ENCODE measurements at regions not wholly inside any gene's neighbourhood (a gene's known extent, or its start where the extent isn't known, plus 50 kb on each side); places are given as distances from the start of the nearest gene placed in this dataset.

DNA sequence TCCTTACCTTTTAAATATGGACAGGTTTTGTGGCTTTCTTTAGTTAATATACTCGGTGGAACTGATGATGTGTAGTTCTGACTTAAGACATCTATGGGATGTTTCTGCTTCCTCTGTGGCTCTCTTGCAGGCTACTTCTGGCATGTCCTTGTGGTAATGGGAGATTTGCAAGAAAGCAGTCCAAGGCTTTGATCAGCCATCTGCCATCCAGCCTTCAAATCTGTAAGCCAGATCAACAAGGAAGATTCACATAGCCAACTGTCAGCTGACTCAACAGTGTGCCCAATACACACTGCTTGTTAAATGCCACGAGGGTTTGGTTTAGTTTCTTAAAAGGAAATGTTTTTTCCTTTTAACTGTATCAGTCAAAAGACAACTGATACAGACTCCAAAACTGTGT lies 722.2 kb upstream of the CHRM3 start:
- no peak overlapping the region for H3K4me3 ChIP-seq (replicated peaks in 1 of 2; ENCODE audit: low read depth in 2 of 2, low read length in 2 of 2)
- TF ChIP-seq, protein P1, sequence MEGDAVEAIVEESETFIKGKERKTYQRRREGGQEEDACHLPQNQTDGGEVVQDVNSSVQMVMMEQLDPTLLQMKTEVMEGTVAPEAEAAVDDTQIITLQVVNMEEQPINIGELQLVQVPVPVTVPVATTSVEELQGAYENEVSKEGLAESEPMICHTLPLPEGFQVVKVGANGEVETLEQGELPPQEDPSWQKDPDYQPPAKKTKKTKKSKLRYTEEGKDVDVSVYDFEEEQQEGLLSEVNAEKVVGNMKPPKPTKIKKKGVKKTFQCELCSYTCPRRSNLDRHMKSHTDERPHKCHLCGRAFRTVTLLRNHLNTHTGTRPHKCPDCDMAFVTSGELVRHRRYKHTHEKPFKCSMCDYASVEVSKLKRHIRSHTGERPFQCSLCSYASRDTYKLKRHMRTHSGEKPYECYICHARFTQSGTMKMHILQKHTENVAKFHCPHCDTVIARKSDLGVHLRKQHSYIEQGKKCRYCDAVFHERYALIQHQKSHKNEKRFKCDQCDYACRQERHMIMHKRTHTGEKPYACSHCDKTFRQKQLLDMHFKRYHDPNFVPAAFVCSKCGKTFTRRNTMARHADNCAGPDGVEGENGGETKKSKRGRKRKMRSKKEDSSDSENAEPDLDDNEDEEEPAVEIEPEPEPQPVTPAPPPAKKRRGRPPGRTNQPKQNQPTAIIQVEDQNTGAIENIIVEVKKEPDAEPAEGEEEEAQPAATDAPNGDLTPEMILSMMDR (IDR thresholded peaks at IDR 0.05; ENCODE audit: low read depth, low read length), result no peak
- no peak for DNase-seq (ENCODE audit: low read depth in 2 of 2)

DNA sequence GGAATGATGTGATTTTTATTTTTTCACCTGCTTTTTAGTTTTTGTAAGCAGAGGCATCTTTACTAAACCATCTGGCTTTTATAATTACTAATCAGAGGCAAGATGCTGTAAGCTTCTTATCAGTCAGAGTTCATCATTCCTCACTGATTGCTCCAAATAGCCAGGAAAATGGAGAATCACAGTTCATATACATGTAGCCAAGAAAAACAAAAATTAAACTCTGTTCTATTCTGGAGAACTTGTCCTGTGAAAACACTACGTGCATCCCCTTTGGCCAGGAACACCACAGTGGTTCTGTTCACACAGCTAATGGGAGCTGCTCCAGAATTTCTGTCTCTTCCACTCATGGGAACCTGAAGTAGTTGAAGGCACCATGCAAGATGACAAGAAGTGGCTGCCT lies 725.5 kb upstream of the CHRM3 start:
- TF ChIP-seq, protein P1 (IDR thresholded peaks at IDR 0.05; ENCODE audit: low read depth, low read length), result no peak
- H3K4me3 ChIP-seq (replicated peaks in 1 of 2; ENCODE audit: low read depth in 2 of 2, low read length in 2 of 2), result no peak overlapping the region
- DNase-seq (ENCODE audit: low read depth in 2 of 2), result peak in 1 of 2 donors; percentile 55

DNA sequence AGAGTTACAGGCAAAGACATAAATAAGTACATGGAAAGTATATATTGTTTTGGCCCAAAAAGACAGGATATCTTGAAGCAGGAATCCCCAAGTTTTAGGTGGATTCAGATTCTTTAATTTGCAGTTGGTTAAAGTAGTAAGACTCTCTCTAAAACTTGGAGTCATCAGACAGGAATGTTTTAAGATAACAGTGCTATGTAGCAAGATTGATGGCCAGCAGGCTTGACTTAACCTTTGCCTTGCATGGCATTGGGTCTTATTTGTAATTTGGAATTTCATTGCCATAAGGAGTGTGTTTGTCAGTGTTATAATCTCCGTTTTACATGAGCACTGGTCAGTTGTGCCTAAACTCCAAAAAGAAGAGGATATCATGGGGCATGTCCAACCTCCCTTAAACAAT lies 727.6 kb upstream of the CHRM3 start:
- peak; percentile 66 to 74 for DNase-seq (ENCODE audit: low read depth in 2 of 2)
- TF ChIP-seq, protein P1 (IDR thresholded peaks at IDR 0.05; ENCODE audit: low read depth, low read length), result no peak
- H3K4me3 ChIP-seq (replicated peaks in 1 of 2; ENCODE audit: low read depth in 2 of 2, low read length in 2 of 2), result no peak overlapping the region

DNA sequence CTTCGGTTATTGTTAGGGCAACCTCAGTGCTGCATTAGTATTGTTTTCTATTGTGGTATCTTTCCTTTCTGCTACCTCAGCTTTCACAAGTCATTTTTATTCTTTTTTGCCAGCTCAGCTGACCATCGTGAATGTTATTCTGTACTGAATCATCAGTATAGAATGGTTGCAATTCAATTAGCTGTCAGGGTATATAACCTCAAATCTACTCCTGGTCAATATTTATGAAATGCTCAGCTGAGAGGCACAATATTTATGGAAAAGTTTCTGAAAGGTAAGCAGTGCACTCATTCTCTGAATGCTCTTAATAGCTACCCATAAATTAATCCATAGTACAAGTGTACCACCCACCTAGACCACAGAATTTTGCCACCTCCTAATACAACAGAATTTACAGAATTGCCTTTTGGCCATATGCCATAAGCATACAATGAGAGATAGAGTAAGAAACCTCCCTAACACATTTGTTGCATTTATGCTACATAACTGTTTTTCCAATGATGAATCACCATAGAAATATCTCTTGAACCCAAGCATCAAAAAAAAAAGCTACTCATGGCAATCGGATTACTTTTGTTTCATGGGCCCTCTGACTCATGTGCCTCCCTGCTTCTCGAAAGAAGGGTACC lies 732.6 kb upstream of the CHRM3 start:
- H3K4me3 ChIP-seq (replicated peaks in 1 of 2; ENCODE audit: low read depth in 2 of 2, low read length in 2 of 2), result no peak overlapping the region
- TF ChIP-seq, protein P1 (IDR thresholded peaks at IDR 0.05; ENCODE audit: low read depth, low read length), result no peak
- DNase-seq (ENCODE audit: low read depth in 2 of 2), result peak; percentile 41 to 90

DNA sequence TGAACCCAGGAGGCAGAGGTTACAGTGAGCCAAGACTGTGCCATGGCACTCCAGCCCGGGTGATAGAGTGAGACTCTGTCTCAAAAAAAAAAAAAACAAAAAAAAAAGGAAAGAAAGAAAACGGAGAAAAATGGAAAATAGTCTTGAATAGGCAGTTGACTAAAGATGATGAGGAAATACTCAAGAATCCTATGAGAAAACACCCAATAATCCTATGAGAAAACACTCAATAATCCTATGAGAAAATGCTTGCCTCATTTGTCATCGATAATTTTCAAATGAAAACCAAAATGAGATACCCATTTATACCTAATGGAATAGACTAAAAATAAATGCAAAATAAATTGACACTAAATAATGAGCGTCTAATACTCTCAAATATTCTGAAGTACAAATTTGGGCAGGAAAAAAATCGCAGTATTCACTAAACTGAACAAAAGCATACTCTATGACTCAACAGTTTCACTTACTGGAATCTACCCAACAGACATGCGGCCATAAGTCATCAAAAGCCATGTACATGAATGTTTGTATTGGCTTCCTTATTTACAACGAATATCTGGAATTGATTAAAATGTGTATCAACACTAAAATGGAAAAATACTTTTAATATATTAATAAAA lies 733.9 kb upstream of the CHRM3 start:
- peak; percentile 73 to 95 for DNase-seq (ENCODE audit: low read depth in 2 of 2)
- H3K4me3 ChIP-seq (replicated peaks in 1 of 2; ENCODE audit: low read depth in 2 of 2, low read length in 2 of 2), result no peak overlapping the region
- TF ChIP-seq, protein P1 (IDR thresholded peaks at IDR 0.05; ENCODE audit: low read depth, low read length), result no peak

DNA sequence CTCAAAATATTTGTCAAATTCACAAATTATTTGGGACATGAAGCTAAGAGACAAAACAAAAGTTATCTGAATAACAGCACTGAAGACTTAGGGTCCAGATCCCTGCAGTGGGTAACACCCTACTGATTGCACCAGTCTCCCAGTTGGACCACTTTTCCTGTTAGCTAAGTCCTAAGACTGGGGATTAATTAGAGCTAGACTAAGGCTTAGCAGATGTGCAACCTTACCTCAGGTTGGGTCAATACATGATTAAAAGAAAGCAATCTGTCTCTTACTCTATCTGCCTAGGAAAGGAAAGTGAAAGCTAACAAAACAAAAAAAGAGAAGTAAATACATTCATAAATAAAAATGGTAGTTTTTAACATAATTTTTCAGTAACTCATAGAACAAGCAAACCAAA lies 737.2 kb upstream of the CHRM3 start:
- no peak overlapping the region for H3K4me3 ChIP-seq (replicated peaks in 1 of 2; ENCODE audit: low read depth in 2 of 2, low read length in 2 of 2)
- DNase-seq (ENCODE audit: low read depth in 2 of 2), result no peak
- TF ChIP-seq, protein P1 (IDR thresholded peaks at IDR 0.05; ENCODE audit: low read depth, low read length), result no peak

Measured in cardiac fibroblast (primary cell).